Mucosa of descending colon (tissue), 3 donors: ENCODE measurements at regions not wholly inside any gene's neighbourhood (a gene's known extent, or its start where the extent isn't known, plus 50 kb on each side); places are given as distances from the start of the nearest gene placed in this dataset.

Source experiments
- ATAC-seq: fragments of 200-7000 bp; cut with Tn5 transposase; one replicate; pipeline ENCODE4 v1.9.1; 2020; ENCODE audit warnings: mild to moderate bottlenecking, moderate library complexity
- DNase-seq, 3 donors: peaks; one replicate each; pipeline ENCODE4 v3.0.0-alpha.2; 2020
- H3K36me3 ChIP-seq: fragments of 200-600 bp; one replicate; pipeline ENCODE4 v1.8.0; 2021; ENCODE audit warnings: low read depth, mild to moderate bottlenecking
- H3K4me1 ChIP-seq: fragments of 200-600 bp; one replicate; pipeline ENCODE4 v1.8.0; 2021; ENCODE audit warnings: low read depth, mild to moderate bottlenecking
- H3K4me3 ChIP-seq: fragments of 200-600 bp; one replicate; pipeline ENCODE4 v1.8.0; 2021; ENCODE audit warnings: mild to moderate bottlenecking
- H3K9me3 ChIP-seq: fragments of 200-600 bp; one replicate; pipeline ENCODE4 v1.8.0; 2021; ENCODE audit warnings: mild to moderate bottlenecking
- CTCF ChIP-seq: fragments of 200-600 bp; IDR thresholded peaks from one replicate; pipeline ENCODE4 v1.8.0; 2022; ENCODE audit warnings: antibody characterized with exemption, mild to moderate bottlenecking
- intact Hi-C, 2 donors: fragments of 100-400 bp; cut with DNase I in 1 of 2; cut with micrococcal nuclease in 1 of 2; formaldehyde crosslinking; loops; one replicate each; pipeline versions ENCODE4 v1.11.0 to v1.11.1; 2022; cut with DNase I, micrococcal nuclease
- donor health status: DM: no; HTN: no; CAD: no; lungs with moderate emphysema.
- donor health status: DM: no; HTN: no; CAD: no.
- donor health status: DM: no; HTN: yes; CAD: no.

- Histone ChIP-seq H3K36me3 (no peaks in the 10 kb centered on the region), H3K4me1 (no peaks in the 10 kb centered on the region), H3K4me3 (no peak overlapping the region), H3K9me3 (peaks cover 16% of the 10 kb centered on the region)
- intact Hi-C loops, result no loop called here
- no peak for ATAC-seq
- TF ChIP-seq CTCF, result no peak
- no peak for DNase-seq
Measured at GRCh38 chr1:118791094-118791691, 196.9 kb downstream of the TBX15 start.

- intact Hi-C loops, result no loop called here
- Histone ChIP-seq H3K36me3 (no peaks in the 10 kb centered on the region), H3K4me3 (no peak overlapping the region), H3K9me3 (peaks cover 16% of the 10 kb centered on the region), H3K4me1 (no peaks in the 10 kb centered on the region)
- TF ChIP-seq CTCF, result no peak
- no peak for DNase-seq
- no peak for ATAC-seq
Measured at GRCh38 chr1:118788463-118788862, 199.7 kb downstream of the TBX15 start.

- DNase-seq (no peak), ATAC-seq (no peak)
- Histone ChIP-seq H3K4me1 (no peaks in the 10 kb centered on the region), H3K4me3 (no peak overlapping the region), H3K9me3 (peaks cover 15% of the 10 kb centered on the region), H3K36me3 (no peaks in the 10 kb centered on the region)
- TF ChIP-seq CTCF, result no peak
- intact Hi-C loops, result no loop called here
Measured at GRCh38 chr1:118786454-118787155, 201.5 kb downstream of the TBX15 start.

GRCh38 chr1:118785246-118785645 lies 202.9 kb downstream of the TBX15 start:
- TF ChIP-seq CTCF, result no peak
- peaks cover 4% of the 10 kb centered on the region for H3K9me3 ChIP-seq
- H3K4me3 ChIP-seq, result no peak overlapping the region
- ATAC-seq, result no peak
- intact Hi-C loops, result no loop called here
- no peaks in the 10 kb centered on the region for H3K36me3 ChIP-seq
- no peaks in the 10 kb centered on the region for H3K4me1 ChIP-seq
- no peak for DNase-seq

- no peak for TF ChIP-seq CTCF
- intact Hi-C loops, result no loop called here
- Histone ChIP-seq H3K4me3 (no peak overlapping the region), H3K36me3 (no peaks in the 10 kb centered on the region), H3K4me1 (no peaks in the 10 kb centered on the region), H3K9me3 (no peaks in the 10 kb centered on the region)
- DNase-seq, result no peak
- no peak for ATAC-seq
Measured at GRCh38 chr1:118783095-118783758, 204.9 kb downstream of the TBX15 start.
